DND-41 (cell line): ENCODE measurements at regions not wholly inside any gene's neighbourhood (a gene's known extent, or its start where the extent isn't known, plus 50 kb on each side); places are given as distances from the start of the nearest gene placed in this dataset.

Source experiments
- ATAC-seq: fragments of 200-7000 bp; cut with Tn5 transposase; 3 replicates; pipeline ENCODE4 v1.9.1; 2021; ENCODE audit warnings: low read depth; ENCODE audit not compliant: insufficient read depth
- DNase-seq: peaks from one replicate; pipeline ENCODE4 v3.0.0-alpha.2; 2020
- H2AFZ ChIP-seq: 2 replicates; pipeline ENCODE4 v1.6.0; 2012; ENCODE audit warnings: low read depth, low read length
- H3K27ac ChIP-seq: 2 replicates; pipeline ENCODE4 v1.5.1; 2012; ENCODE audit warnings: low read length, inconsistent platforms
- H3K27me3 ChIP-seq: fragments of 200-600 bp; sonication (generic); 2 replicates; pipeline ENCODE4 v1.6.0; 2012; ENCODE audit warnings: low read length, mild to moderate bottlenecking, inconsistent platforms; ENCODE audit not compliant: insufficient read depth, poor library complexity
- H3K36me3 ChIP-seq: 2 replicates; pipeline ENCODE4 v1.5.1; 2012; ENCODE audit warnings: low read length, inconsistent platforms; ENCODE audit not compliant: insufficient read depth
- H3K4me1 ChIP-seq: 2 replicates; pipeline ENCODE4 v1.5.1; 2012; ENCODE audit warnings: mild to moderate bottlenecking, low read length; ENCODE audit not compliant: insufficient read depth
- H3K4me2 ChIP-seq: 2 replicates; pipeline ENCODE4 v1.6.0; 2012; ENCODE audit warnings: mild to moderate bottlenecking, moderate library complexity, low read length, inconsistent platforms; ENCODE audit not compliant: insufficient read depth
- H3K4me3 ChIP-seq, 2 experiments: fragments of 200-600 bp in 1 of 2; shearing (Covaris generic) in 1 of 2; 2 replicates each; pipeline ENCODE4 v1.5.1; 2012 to 2016; ENCODE audit warnings: inconsistent platforms in 2 of 2, low read length in 2 of 2, mild to moderate bottlenecking in 2 of 2, low read depth in 1 of 2, moderate library complexity in 1 of 2
- H3K79me2 ChIP-seq: 2 replicates; pipeline ENCODE4 v1.6.0; 2012; ENCODE audit warnings: low read length, inconsistent platforms; ENCODE audit not compliant: insufficient read depth
- H3K9ac ChIP-seq: 2 replicates; pipeline ENCODE4 v1.6.0; 2012; ENCODE audit warnings: low read depth, mild to moderate bottlenecking, inconsistent platforms, low read length, moderate library complexity
- H3K9me3 ChIP-seq: 2 replicates; pipeline ENCODE4 v1.5.1; 2012; ENCODE audit warnings: low read length, moderate library complexity, mild to moderate bottlenecking, inconsistent platforms; ENCODE audit not compliant: insufficient read depth, severe bottlenecking
- H4K20me1 ChIP-seq: 2 replicates; pipeline ENCODE4 v1.6.0; 2012; ENCODE audit warnings: low read length; ENCODE audit not compliant: insufficient read depth
- EZH2 ChIP-seq: IDR thresholded peaks from 3 replicates; pipeline ENCODE4 v1.6.1; 2012; ENCODE audit warnings: borderline replicate concordance, low read depth, mild to moderate bottlenecking, moderate library complexity, low read length, inconsistent platforms; ENCODE audit not compliant: severe bottlenecking
- TF ChIP-seq, protein P1 (sequence below): IDR thresholded peaks from 2 replicates; pipeline ENCODE4 v1.5.1; 2012; ENCODE audit warnings: borderline replicate concordance, low read length, moderate library complexity, mild to moderate bottlenecking; ENCODE audit not compliant: poor library complexity, severe bottlenecking; ENCODE audit errors: extremely low read depth

GRCh38 chr16:48082516-48082915, 73.3 kb downstream of the ABCC12 start:
- no peak for TF ChIP-seq EZH2
- TF ChIP-seq, protein P1, sequence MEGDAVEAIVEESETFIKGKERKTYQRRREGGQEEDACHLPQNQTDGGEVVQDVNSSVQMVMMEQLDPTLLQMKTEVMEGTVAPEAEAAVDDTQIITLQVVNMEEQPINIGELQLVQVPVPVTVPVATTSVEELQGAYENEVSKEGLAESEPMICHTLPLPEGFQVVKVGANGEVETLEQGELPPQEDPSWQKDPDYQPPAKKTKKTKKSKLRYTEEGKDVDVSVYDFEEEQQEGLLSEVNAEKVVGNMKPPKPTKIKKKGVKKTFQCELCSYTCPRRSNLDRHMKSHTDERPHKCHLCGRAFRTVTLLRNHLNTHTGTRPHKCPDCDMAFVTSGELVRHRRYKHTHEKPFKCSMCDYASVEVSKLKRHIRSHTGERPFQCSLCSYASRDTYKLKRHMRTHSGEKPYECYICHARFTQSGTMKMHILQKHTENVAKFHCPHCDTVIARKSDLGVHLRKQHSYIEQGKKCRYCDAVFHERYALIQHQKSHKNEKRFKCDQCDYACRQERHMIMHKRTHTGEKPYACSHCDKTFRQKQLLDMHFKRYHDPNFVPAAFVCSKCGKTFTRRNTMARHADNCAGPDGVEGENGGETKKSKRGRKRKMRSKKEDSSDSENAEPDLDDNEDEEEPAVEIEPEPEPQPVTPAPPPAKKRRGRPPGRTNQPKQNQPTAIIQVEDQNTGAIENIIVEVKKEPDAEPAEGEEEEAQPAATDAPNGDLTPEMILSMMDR = no peak
- Histone ChIP-seq H2AFZ (no peak overlapping the region), H3K79me2 (no peaks in the 10 kb centered on the region), H4K20me1 (no peaks in the 10 kb centered on the region), H3K36me3 (no peaks in the 10 kb centered on the region), H3K27ac (no peak overlapping the region), H3K9ac (no peak overlapping the region), H3K4me3 (no peak overlapping the region), H3K27me3 (peaks cover 4% of the 10 kb centered on the region), H3K4me2 (no peak overlapping the region), H3K4me1 (no peaks in the 10 kb centered on the region), H3K9me3 (no peaks in the 10 kb centered on the region)
- ATAC-seq (no peak), DNase-seq (no peak)

DNA sequence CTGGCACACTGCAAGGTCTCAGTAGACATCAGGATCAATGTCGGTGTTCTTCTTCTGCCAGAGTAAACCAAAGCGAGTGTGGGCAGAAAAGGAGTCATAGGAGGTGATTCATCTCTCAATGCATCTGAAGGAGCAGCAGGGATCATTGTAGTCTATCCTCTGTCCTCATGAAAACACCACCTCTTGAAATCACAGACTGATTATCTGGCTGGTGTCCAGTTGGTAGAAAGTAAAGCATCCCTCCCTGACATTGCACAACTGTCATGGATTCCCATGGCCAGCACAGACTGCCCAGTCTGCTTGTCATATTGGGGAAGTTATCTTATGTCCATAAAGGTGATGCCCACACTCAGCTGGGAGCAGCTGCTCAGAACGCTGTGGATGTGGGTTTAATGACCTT, 74.1 kb downstream of the ABCC12 start:
- H3K79me2 ChIP-seq = no peaks in the 10 kb centered on the region
- DNase-seq = no peak

GRCh38 chr16:48076455-48077012, 79.3 kb downstream of the ABCC12 start:
- H3K9ac ChIP-seq = no peak overlapping the region
- DNase-seq (no peak), ATAC-seq (no peak)
- peaks cover 3% of the 10 kb centered on the region for H3K27me3 ChIP-seq
- H3K4me1 ChIP-seq = no peaks in the 10 kb centered on the region
- no peaks in the 10 kb centered on the region for H3K36me3 ChIP-seq
- no peak overlapping the region for H3K27ac ChIP-seq
- no peak overlapping the region for H2AFZ ChIP-seq
- no peaks in the 10 kb centered on the region for H3K9me3 ChIP-seq
- H3K4me3 ChIP-seq = no peak overlapping the region
- no peaks in the 10 kb centered on the region; the same call in 1 of the 2 replicates for H4K20me1 ChIP-seq
- H3K4me2 ChIP-seq = no peak overlapping the region
- TF ChIP-seq, protein P1 = no peak
- TF ChIP-seq EZH2 = no peak
- H3K79me2 ChIP-seq = no peaks in the 10 kb centered on the region

More for the DNA sequence above, 74.1 kb downstream of the ABCC12 start:
- no peak for ATAC-seq
- Histone ChIP-seq H3K36me3 (no peaks in the 10 kb centered on the region), H3K9me3 (no peaks in the 10 kb centered on the region), H3K9ac (no peak overlapping the region), H3K4me3 (no peak overlapping the region), H3K4me2 (no peak overlapping the region), H3K4me1 (no peaks in the 10 kb centered on the region), H3K27me3 (peaks cover 2% of the 10 kb centered on the region), H3K27ac (no peak overlapping the region), H2AFZ (no peak overlapping the region), H4K20me1 (no peaks in the 10 kb centered on the region)
- no peak for TF ChIP-seq EZH2
- TF ChIP-seq, protein P1 = no peak

DNA sequence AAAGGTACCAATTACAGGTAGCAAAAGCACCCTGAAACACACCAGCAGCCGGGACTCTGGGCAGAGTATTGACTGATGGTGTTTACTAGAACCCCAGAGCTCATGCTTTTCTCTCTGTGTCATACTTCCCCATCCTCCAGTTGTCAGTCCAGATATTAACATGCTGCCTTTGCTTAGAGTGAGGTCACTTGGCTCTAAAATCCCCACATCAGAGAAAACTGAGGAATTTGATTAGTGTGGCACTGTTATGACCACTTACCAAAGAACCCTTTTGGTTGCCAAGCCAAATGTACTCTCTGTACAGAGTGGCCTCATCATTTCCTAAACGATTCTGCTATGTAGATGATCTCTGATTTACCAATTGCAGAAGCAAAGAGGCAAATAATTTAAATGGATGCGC, 80.4 kb downstream of the ABCC12 start:
- no peak for TF ChIP-seq EZH2
- TF ChIP-seq, protein P1 = no peak
- Histone ChIP-seq H3K27me3 (peaks cover 3% of the 10 kb centered on the region), H3K9me3 (no peaks in the 10 kb centered on the region), H3K4me2 (no peak overlapping the region), H3K4me1 (no peaks in the 10 kb centered on the region), H3K9ac (no peak overlapping the region), H3K79me2 (no peaks in the 10 kb centered on the region), H4K20me1 (no peaks in the 10 kb centered on the region; the same call in 1 of the 2 replicates), H2AFZ (no peak overlapping the region), H3K36me3 (no peaks in the 10 kb centered on the region), H3K27ac (no peak overlapping the region), H3K4me3 (no peak overlapping the region)
- no peak for DNase-seq
- ATAC-seq = no peak
